ENCODE measurements at regions not wholly inside any gene's neighbourhood (a gene's known extent, or its start where the extent isn't known, plus 50 kb on each side); places are given as distances from the start of the nearest gene placed in this dataset.

DNA sequence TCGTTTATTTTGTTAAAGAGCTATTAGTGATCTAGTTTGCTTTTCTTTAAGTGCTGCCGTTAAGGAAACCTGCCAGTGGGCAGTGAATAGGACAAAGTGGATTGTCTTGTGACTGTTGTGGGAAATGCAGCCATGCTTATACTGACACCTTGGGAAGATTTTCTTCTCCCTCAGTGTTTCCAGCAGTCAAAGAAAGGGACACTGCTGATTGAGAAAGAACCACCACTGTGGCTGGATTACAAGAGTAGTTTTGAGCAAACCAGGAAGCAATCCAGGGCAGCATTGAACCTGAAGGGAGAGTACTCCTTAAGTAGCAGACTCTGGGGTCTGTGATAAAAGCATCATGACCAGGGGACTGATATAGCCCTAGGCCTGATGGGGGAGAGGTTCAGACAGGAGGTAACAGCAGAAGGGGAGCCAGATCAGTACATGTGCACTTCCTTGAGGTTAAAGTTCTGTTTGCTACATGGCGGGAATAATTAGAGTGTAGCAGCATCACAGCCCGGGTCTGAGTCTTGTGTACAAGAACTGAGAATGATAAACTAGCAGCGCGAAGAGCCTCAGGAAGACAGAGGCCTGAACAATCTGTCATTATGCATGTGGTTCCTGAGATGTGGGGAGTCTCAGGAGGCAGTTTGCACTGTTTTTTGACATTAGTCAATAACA lies 167.8 kb downstream of the C11orf91 start:
- no TSS peak for BruUV-seq (replicated peaks)
- Histone ChIP-seq H3K9me3 (ENCODE audit: low read depth, low read length, poor library complexity, severe bottlenecking) (no peaks in the 10 kb centered on the region), H3K27me3 (replicated peaks; ENCODE audit: insufficient read depth, low read depth, low read length, poor library complexity) (peaks cover 7% of the 10 kb centered on the region), H3K4me1 (ENCODE audit: insufficient read depth, low read length, poor library complexity, severe bottlenecking) (no peaks in the 10 kb centered on the region), H3K27ac (ENCODE audit: low read depth, low read length, poor library complexity, severe bottlenecking) (no peak overlapping the region), H3K36me3 (ENCODE audit: insufficient read depth, low read length, poor library complexity, severe bottlenecking) (no peaks in the 10 kb centered on the region), H3K4me3 (ENCODE audit: low read depth, low read length, poor library complexity, severe bottlenecking) (no peak overlapping the region)
- CTCF ChIA-PET: no interaction called here
- intact Hi-C loops (cut with micrococcal nuclease; ENCODE audit: unreplicated experiment): no loop called here
- DNase-seq (ENCODE audit: low spot score): no peak
- no peak for TF ChIP-seq EZH2 (IDR thresholded peaks at IDR 0.05; ENCODE audit: borderline replicate concordance, low read depth, low read length, poor library complexity, severe bottlenecking)
- TF ChIP-seq, protein P1, sequence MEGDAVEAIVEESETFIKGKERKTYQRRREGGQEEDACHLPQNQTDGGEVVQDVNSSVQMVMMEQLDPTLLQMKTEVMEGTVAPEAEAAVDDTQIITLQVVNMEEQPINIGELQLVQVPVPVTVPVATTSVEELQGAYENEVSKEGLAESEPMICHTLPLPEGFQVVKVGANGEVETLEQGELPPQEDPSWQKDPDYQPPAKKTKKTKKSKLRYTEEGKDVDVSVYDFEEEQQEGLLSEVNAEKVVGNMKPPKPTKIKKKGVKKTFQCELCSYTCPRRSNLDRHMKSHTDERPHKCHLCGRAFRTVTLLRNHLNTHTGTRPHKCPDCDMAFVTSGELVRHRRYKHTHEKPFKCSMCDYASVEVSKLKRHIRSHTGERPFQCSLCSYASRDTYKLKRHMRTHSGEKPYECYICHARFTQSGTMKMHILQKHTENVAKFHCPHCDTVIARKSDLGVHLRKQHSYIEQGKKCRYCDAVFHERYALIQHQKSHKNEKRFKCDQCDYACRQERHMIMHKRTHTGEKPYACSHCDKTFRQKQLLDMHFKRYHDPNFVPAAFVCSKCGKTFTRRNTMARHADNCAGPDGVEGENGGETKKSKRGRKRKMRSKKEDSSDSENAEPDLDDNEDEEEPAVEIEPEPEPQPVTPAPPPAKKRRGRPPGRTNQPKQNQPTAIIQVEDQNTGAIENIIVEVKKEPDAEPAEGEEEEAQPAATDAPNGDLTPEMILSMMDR (conservative IDR thresholded peaks at IDR 0.05; ENCODE audit: low read depth, low read length): no peak
- POLR2A ChIA-PET (ENCODE audit: low non-redundant PET): no interaction called here

DNA sequence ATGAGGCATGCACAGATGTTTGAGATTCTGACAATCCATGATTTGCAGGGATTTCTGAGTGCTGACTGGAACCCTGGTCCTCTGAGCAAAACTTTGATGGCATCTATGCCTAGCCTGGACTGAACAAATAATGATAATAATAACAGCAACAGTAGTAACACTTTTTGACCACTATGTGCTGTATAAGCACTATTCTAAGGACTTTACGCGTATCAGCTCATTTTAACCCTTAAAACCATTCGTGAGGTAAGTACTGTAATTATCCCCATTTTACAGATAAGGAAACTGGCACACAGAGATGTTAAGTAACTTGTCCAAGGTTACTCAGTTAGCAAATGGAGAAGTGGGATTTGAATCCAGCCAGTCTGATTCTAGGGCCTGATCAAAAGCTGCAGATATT lies 168.4 kb downstream of the C11orf91 start:
- Histone ChIP-seq H3K4me1 (ENCODE audit: insufficient read depth, low read length, poor library complexity, severe bottlenecking) (no peaks in the 10 kb centered on the region), H3K27ac (ENCODE audit: low read depth, low read length, poor library complexity, severe bottlenecking) (no peak overlapping the region), H3K4me3 (ENCODE audit: low read depth, low read length, poor library complexity, severe bottlenecking) (no peak overlapping the region), H3K27me3 (replicated peaks; ENCODE audit: insufficient read depth, low read depth, low read length, poor library complexity) (peaks cover 7% of the 10 kb centered on the region), H3K9me3 (ENCODE audit: low read depth, low read length, poor library complexity, severe bottlenecking) (no peaks in the 10 kb centered on the region), H3K36me3 (ENCODE audit: insufficient read depth, low read length, poor library complexity, severe bottlenecking) (no peaks in the 10 kb centered on the region)
- ChIA-PET CTCF (no interaction called here), POLR2A (ENCODE audit: low non-redundant PET) (no interaction called here)
- DNase-seq (ENCODE audit: low spot score): no peak
- intact Hi-C loops (cut with micrococcal nuclease; ENCODE audit: unreplicated experiment): no loop called here
- TF ChIP-seq EZH2 (IDR thresholded peaks at IDR 0.05; ENCODE audit: borderline replicate concordance, low read depth, low read length, poor library complexity, severe bottlenecking): no peak
- TF ChIP-seq, protein P1 (conservative IDR thresholded peaks at IDR 0.05; ENCODE audit: low read depth, low read length): peak; percentile 16; the same call in 1 of the 2 replicates
- no TSS peak for BruUV-seq (replicated peaks)

DNA sequence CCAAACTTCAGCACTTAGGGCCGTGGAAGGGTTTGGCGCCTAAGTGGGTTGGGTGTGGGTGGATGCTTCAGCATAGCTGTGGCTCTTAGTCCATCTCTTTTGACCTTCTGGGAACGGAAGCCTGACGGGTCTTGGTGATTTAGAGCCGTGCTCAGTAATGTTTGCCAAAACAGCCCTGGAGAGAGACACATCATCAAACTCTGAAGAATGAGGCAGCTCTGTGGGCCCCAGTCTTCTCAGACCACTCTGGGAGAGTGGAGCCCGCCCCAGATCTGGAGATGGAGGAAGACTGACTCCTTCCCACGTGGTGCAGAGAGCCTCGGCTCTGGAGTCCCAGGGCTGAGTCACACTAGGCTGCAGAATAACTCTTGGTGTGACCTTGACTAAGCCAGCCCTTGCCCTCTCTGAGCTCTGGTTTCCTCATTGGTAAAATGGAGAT lies 168.9 kb downstream of the C11orf91 start:
- H3K27me3 ChIP-seq (replicated peaks; ENCODE audit: insufficient read depth, low read depth, low read length, poor library complexity): peaks cover 2% of the 10 kb centered on the region
- no peak for DNase-seq (ENCODE audit: low spot score)
- H3K9me3 ChIP-seq (ENCODE audit: low read depth, low read length, poor library complexity, severe bottlenecking): no peaks in the 10 kb centered on the region
- no peaks in the 10 kb centered on the region for H3K4me1 ChIP-seq (ENCODE audit: insufficient read depth, low read length, poor library complexity, severe bottlenecking)
- BruUV-seq (replicated peaks): no TSS peak
- ChIA-PET POLR2A (ENCODE audit: low non-redundant PET) (no interaction called here), CTCF (no interaction called here)
- TF ChIP-seq EZH2 (IDR thresholded peaks at IDR 0.05; ENCODE audit: borderline replicate concordance, low read depth, low read length, poor library complexity, severe bottlenecking): no peak
- TF ChIP-seq, protein P1 (conservative IDR thresholded peaks at IDR 0.05; ENCODE audit: low read depth, low read length): no peak
- no peak overlapping the region for H3K27ac ChIP-seq (ENCODE audit: low read depth, low read length, poor library complexity, severe bottlenecking)
- intact Hi-C loops (cut with micrococcal nuclease; ENCODE audit: unreplicated experiment): no loop called here
- no peaks in the 10 kb centered on the region for H3K36me3 ChIP-seq (ENCODE audit: insufficient read depth, low read length, poor library complexity, severe bottlenecking)
- H3K4me3 ChIP-seq (ENCODE audit: low read depth, low read length, poor library complexity, severe bottlenecking): no peak overlapping the region

All from A673 (cell line).